GM21360 (cell line): ENCODE measurements at regions not wholly inside any gene's neighbourhood (a gene's known extent, or its start where the extent isn't known, plus 50 kb on each side); places are given as distances from the start of the nearest gene placed in this dataset.
"Not testable (repeated sequence)": the region's sequence is repeated elsewhere in the genome, so short reads cannot be mapped to it uniquely, and the experiment has no call there.

Experiments used
- ATAC-seq: cut with Tn5 transposase; IDR thresholded peaks from one replicate; pipeline ENCODE4 v1.9.1; 2021; ENCODE audit warnings: mild to moderate bottlenecking, moderate library complexity; ENCODE audit not compliant: unreplicated experiment

- no peak for ATAC-seq
These were observed 630.3 kb upstream of the KLHL4 start for GRCh38 chrX:86887341-86887740.

- ATAC-seq = no peak
These were observed 607.6 kb upstream of the KLHL4 start for GRCh38 chrX:86910027-86910426.

- no peak for ATAC-seq
These were observed 606.8 kb upstream of the KLHL4 start for GRCh38 chrX:86910602-86911311.

GRCh38 chrX:86914569-86914968, 603.0 kb upstream of the KLHL4 start:
- no peak for ATAC-seq

- no peak for ATAC-seq
These were observed 599.6 kb upstream of the KLHL4 start for GRCh38 chrX:86917959-86918358.

- no peak for ATAC-seq
These were observed 587.2 kb upstream of the KLHL4 start for GRCh38 chrX:86930419-86930818.

GRCh38 chrX:86935988-86936387, 581.6 kb upstream of the KLHL4 start:
- ATAC-seq = no peak

GRCh38 chrX:86946569-86946968, 571.0 kb upstream of the KLHL4 start:
- ATAC-seq = peak; percentile 95

GRCh38 chrX:86964321-86964720, 553.3 kb upstream of the KLHL4 start:
- ATAC-seq = no peak

GRCh38 chrX:86981326-86981879, 536.2 kb upstream of the KLHL4 start:
- ATAC-seq = no peak

GRCh38 chrX:86987351-86987750, 530.3 kb upstream of the KLHL4 start:
- not testable (repeated sequence) for ATAC-seq

- no peak for ATAC-seq
These were observed 514.6 kb upstream of the KLHL4 start for GRCh38 chrX:87003031-87003430.

GRCh38 chrX:87005183-87005582, 512.4 kb upstream of the KLHL4 start:
- no peak for ATAC-seq

- ATAC-seq = no peak
These were observed 511.7 kb upstream of the KLHL4 start for GRCh38 chrX:87005885-87006284.

GRCh38 chrX:87006561-87006960, 511.0 kb upstream of the KLHL4 start:
- ATAC-seq = no peak

- no peak for ATAC-seq
These were observed 500.4 kb upstream of the KLHL4 start for GRCh38 chrX:87017210-87017609.

GRCh38 chrX:87033115-87033514, 484.5 kb upstream of the KLHL4 start:
- ATAC-seq = not testable (repeated sequence)

- ATAC-seq = no peak
These were observed 472.2 kb upstream of the KLHL4 start for GRCh38 chrX:87045352-87045751.

- ATAC-seq = no peak
These were observed 468.0 kb upstream of the KLHL4 start for GRCh38 chrX:87049567-87049966.

GRCh38 chrX:87063642-87064041, 454.0 kb upstream of the KLHL4 start:
- ATAC-seq = no peak

- ATAC-seq = no peak
These were observed 453.1 kb upstream of the KLHL4 start for GRCh38 chrX:87064502-87064901.

GRCh38 chrX:87067795-87068369, 449.7 kb upstream of the KLHL4 start:
- no peak for ATAC-seq
